NK-92 (cell line): ENCODE measurements at regions not wholly inside any gene's neighbourhood (a gene's known extent, or its start where the extent isn't known, plus 50 kb on each side); places are given as distances from the start of the nearest gene placed in this dataset.
"Not testable (repeated sequence)": the region's sequence is repeated elsewhere in the genome, so short reads cannot be mapped to it uniquely, and the experiment has no call there.

ENCODE experiments used
- DNase-seq: peaks from one replicate; lab custom pipeline; 2025; ENCODE audit not compliant: unreplicated experiment; lab: John Stamatoyannopoulos, UW

DNA sequence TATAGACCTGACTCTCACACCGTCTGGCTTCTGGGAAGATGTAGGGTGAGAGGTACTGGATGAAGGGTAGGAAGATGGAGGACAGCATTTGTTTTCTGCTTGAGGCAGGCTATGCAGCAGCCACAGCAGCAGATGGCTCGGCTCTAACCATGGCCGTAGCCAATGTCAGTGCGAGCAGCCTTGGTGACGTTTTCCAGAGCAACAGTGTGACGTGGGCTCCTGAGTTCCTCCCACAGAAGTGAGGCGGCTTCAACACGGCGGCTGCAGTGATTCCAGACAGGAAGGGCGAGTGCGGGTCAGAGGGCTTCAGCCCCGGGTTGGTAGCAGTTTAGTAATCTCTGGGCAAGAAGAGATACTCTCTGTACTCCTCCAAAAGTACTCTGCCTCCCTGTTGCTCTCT is 133.0 kb upstream of the MYT1L start:
- no peak for DNase-seq

DNA sequence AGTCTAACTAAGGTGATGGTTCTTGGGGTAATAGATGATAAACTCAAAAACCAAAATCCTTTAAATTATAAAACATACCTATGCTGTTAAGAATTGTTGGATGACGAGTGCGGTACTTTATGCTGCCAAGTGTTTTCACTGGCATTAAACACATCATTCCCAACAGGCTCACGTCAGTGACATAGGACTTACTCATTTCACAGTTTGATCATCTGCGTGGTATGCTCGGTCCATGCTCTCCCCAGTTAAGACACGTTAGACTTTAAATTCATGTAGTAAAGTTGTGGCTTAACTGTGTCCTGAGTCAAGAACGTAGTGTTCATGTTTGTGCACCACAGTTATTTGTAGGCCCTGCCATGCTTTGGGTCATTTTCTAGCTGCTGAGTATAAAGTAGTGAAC is 125.6 kb upstream of the MYT1L start:
- no peak for DNase-seq

- no peak for DNase-seq
Measured at GRCh38 chr2:2455151-2455550, 124.1 kb upstream of the MYT1L start.

DNA sequence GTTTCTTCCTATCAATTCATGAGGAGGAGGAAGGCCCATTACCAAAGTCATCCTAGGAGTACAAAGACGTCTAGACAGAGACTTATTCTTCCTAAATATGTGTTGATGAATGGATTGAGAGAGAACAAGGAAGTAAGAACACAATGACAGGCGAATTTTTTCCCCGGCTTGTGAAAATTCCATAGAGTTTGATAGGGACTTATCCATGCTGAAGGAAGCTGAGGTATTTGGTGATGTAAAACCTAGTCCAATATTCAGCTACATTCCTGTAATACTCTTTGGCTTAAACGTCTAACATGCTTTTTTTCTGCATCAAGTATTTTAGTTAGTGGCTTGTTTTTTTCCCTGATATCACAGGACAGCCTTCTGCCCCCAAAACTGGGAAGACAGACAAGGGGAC is 121.9 kb upstream of the MYT1L start:
- DNase-seq = no peak

DNA sequence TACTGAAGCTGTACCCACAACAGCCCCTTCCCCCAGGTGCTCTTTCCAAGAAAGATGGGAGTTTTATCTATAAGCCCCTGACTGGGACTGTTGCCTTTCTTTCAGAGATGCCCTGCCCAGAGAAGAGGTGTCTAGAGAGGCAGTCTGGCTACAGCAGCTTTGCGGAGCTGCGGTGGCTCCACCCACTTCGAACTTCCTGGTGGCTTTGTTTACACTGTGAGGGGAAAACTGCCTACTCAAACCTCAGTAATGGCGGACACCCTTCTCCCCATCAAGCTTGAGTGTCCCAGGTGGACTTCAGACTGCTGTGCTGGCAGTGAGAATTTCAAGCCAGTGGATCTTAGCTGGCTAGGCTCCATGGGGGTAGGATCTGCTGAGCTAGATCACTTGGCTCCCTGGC is 120.2 kb upstream of the MYT1L start:
- not testable (repeated sequence) for DNase-seq

DNA sequence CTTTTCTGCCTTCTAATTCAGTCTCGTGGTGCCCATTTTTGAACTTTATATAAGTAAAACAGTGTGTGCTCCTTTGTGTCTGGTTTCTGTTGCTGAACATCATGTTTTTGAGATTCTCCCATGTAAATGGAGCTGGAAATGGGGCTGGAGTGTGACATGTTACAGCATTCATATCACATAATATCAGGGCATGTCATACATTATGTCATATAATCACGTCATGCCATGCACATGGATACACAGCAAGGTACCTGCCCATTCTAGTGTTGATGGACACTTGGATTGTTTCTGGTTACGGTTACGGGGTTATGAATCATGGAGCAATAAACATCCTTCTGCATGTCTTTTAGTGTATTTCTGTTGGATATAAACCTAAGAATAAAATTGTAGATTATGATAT is 117.1 kb upstream of the MYT1L start:
- DNase-seq = no peak

DNA sequence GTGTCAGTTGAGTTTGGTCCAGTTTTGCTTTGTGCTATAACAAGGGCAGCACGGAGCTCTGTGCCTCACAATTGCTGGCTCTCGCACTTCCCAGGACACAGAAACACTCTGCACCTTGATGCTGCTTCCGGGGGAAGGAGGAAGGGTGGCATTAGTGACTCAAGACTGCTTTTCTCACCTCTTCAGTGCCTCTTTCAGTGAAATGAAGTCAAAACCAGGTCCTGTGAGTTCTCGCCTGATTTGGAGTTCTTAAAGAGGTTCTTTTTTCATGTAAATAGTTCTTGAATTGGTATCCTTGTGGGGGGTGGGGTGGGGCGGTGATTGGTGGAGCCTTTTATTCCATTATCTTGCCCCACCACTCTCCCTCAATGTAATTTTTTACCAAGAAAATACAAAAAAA is 91.5 kb upstream of the MYT1L start:
- no peak for DNase-seq

- DNase-seq = no peak
Measured at GRCh38 chr2:2413525-2413924, 82.5 kb upstream of the MYT1L start.

- no peak for DNase-seq
Measured at GRCh38 chr2:2410987-2411386, 79.9 kb upstream of the MYT1L start.

DNA sequence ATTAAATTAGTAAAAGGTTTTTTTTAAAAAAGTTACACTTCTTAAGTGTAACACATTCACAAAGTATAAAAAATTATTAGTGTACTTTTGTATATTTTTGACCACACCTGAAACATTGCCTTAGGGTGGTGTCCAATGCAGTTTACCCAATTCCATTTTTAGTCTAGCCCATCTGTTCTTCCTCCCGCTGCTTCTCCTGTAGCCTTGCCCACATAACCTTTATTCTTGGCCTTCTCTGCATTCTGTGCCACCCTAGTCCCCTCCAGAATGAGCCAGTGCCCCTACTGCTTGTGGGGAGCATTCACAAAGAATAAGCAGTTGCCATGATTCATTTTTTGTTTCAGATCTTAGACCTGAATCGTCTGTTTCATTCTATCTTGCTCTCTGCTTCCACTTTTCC is 78.4 kb upstream of the MYT1L start:
- DNase-seq = no peak

DNA sequence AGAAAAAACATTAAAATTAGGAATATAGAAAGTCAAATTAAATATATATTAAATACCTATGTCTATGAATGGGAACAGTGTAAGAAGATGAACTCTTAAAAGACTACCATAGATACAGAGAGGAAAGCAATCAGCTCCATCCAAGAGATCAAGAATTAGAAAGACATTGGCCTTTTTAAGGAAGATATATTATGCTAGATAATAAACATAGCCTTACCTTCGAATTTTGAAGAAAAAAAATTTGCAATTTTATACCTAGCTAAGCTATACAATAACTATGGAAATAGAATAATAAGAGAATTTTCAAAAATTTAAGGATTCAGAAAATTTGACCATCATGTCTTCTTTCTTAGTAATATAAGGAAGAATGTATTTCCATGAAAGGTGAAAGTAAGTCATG is 74.7 kb upstream of the MYT1L start:
- DNase-seq = no peak

DNA sequence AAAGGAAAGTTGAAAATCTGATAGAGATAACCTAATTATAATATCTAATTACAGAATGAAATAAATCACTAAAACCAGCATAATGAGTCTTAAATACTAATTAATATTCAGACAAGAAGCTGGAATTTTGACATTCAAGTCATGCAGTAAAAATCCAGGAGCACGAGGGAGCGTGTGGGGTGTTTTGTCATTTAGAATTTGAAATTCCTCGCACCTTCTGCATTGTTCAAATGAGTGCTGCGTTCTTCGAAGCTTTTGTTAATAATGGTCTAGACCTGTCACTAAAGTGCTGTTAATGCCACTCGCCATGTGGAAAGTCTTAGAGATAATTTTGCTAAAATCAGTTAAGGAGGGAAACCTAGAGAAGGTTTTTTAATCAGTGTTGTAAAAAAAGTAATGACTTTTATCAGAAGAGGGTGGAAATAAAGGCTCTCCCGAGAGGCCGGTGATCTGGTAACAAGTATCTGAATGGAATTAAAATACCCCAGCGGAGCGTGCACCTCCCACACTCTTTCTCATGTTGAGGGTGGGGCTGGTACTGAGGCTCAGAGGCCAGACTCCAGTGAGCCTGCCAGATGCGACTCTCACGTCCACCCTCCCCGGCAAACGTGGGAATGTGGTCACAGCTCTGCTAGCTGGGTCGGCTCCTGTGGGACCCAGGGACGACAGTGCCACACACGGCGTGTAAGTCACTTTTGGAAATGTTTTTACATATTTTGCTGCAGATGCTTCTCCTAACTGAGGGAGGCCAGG is 69.4 kb upstream of the MYT1L start:
- DNase-seq = no peak

GRCh38 chr2:2399396-2399795 is 68.3 kb upstream of the MYT1L start:
- DNase-seq = no peak

- no peak for DNase-seq
Measured at GRCh38 chr2:2392332-2392731, 61.3 kb upstream of the MYT1L start.

GRCh38 chr2:2389215-2389614 is 58.1 kb upstream of the MYT1L start:
- no peak for DNase-seq
